ENCODE measurements at regions not wholly inside any gene's neighbourhood (a gene's known extent, or its start where the extent isn't known, plus 50 kb on each side); places are given as distances from the start of the nearest gene placed in this dataset.
"Not testable (repeated sequence)": the region's sequence is repeated elsewhere in the genome, so short reads cannot be mapped to it uniquely, and the experiment has no call there.

- Mint-ChIP-seq H3K4me3 (no peak overlapping the region), H3K27ac (no peak overlapping the region), H3K4me1 (ENCODE audit: low read depth) (no peaks in the 10 kb centered on the region), H3K9me3 (no peaks in the 10 kb centered on the region), H3K27me3 (no peaks in the 10 kb centered on the region), H3K36me3 (ENCODE audit: low read depth) (no peaks in the 10 kb centered on the region)
- ATAC-seq (no peak), DNase-seq (no peak)
- ChIA-PET CTCF (no interaction called here), POLR2A (interaction anchor here (0.6 kb wide), 1 partner anchor 11 kb away, joined by 3 read pairs; no protein-coding TSS in a partner anchor)
- TF ChIP-seq CTCF (IDR thresholded peaks at IDR 0.05), result no peak
- intact Hi-C loops (cut with micrococcal nuclease), result no loop called here
Observed at GRCh38 chrX:127177966-127178365, 358.4 kb downstream of the PRR32 start.

- Mint-ChIP-seq H3K27ac (no peak overlapping the region), H3K4me3 (no peak overlapping the region), H3K9me3 (no peaks in the 10 kb centered on the region), H3K27me3 (no peaks in the 10 kb centered on the region), H3K4me1 (ENCODE audit: low read depth) (no peaks in the 10 kb centered on the region), H3K36me3 (ENCODE audit: low read depth) (no peaks in the 10 kb centered on the region)
- no peak for ATAC-seq
- CTCF ChIA-PET, result no interaction called here
- DNase-seq, result no peak
- intact Hi-C loops (cut with micrococcal nuclease), result no loop called here
- POLR2A ChIA-PET, result no interaction called here
- no peak for TF ChIP-seq CTCF (IDR thresholded peaks at IDR 0.05)
Observed at GRCh38 chrX:127187095-127187494, 367.6 kb downstream of the PRR32 start.

- Mint-ChIP-seq H3K27ac (no peak overlapping the region), H3K36me3 (ENCODE audit: low read depth) (no peaks in the 10 kb centered on the region), H3K4me3 (no peak overlapping the region), H3K9me3 (no peaks in the 10 kb centered on the region), H3K4me1 (ENCODE audit: low read depth) (no peaks in the 10 kb centered on the region), H3K27me3 (no peaks in the 10 kb centered on the region)
- DNase-seq (no peak), ATAC-seq (no peak)
- CTCF ChIA-PET, result no interaction called here
- TF ChIP-seq CTCF (IDR thresholded peaks at IDR 0.05), result no peak
- POLR2A ChIA-PET, result no interaction called here
- intact Hi-C loops (cut with micrococcal nuclease), result no loop called here
Observed at GRCh38 chrX:127190381-127190780, 370.9 kb downstream of the PRR32 start.

GRCh38 chrX:127207326-127207725 is 387.8 kb downstream of the PRR32 start:
- Mint-ChIP-seq H3K4me3 (no peak overlapping the region), H3K27me3 (no peaks in the 10 kb centered on the region), H3K9me3 (no peaks in the 10 kb centered on the region), H3K4me1 (ENCODE audit: low read depth) (no peaks in the 10 kb centered on the region), H3K27ac (no peak overlapping the region), H3K36me3 (ENCODE audit: low read depth) (no peaks in the 10 kb centered on the region)
- ChIA-PET CTCF (no interaction called here), POLR2A (no interaction called here)
- intact Hi-C loops (cut with micrococcal nuclease), result no loop called here
- DNase-seq (no peak), ATAC-seq (no peak)
- no peak for TF ChIP-seq CTCF (IDR thresholded peaks at IDR 0.05)

GRCh38 chrX:127221821-127222220 is 402.3 kb downstream of the PRR32 start:
- H3K36me3 Mint-ChIP-seq (ENCODE audit: low read depth); H3K27ac Mint-ChIP-seq; intact Hi-C loops (cut with micrococcal nuclease): not testable (repeated sequence)

GRCh38 chrX:127243654-127244053 is 424.1 kb downstream of the PRR32 start:
- Mint-ChIP-seq H3K27me3 (no peaks in the 10 kb centered on the region), H3K27ac (no peak overlapping the region), H3K9me3 (no peaks in the 10 kb centered on the region), H3K4me1 (ENCODE audit: low read depth) (no peaks in the 10 kb centered on the region), H3K36me3 (ENCODE audit: low read depth) (no peaks in the 10 kb centered on the region), H3K4me3 (no peak overlapping the region)
- no peak for TF ChIP-seq CTCF (IDR thresholded peaks at IDR 0.05)
- POLR2A ChIA-PET, result no interaction called here
- ATAC-seq (no peak), DNase-seq (no peak)
- intact Hi-C loops (cut with micrococcal nuclease), result no loop called here
- CTCF ChIA-PET, result no interaction called here

More at GRCh38 chrX:127221821-127222220, 402.3 kb downstream of the PRR32 start:
- H3K4me1 Mint-ChIP-seq (ENCODE audit: low read depth); CTCF ChIA-PET; H3K4me3 Mint-ChIP-seq; H3K27me3 Mint-ChIP-seq; H3K9me3 Mint-ChIP-seq; DNase-seq; ATAC-seq; POLR2A ChIA-PET: not testable (repeated sequence)

Data from activated CD8-positive, alpha-beta T cell treated with anti-CD3 and anti-CD28 coated beads for 36 hours (primary cell).